HepG2 (cell line): ENCODE measurements at regions not wholly inside any gene's neighbourhood (a gene's known extent, or its start where the extent isn't known, plus 50 kb on each side); places are given as distances from the start of the nearest gene placed in this dataset.

Experiments
- ATAD3A ChIP-seq: sonication (generic); formaldehyde crosslinking; IDR thresholded peaks from 2 replicates; pipeline ENCODE4 v1.4.0; 2020; ENCODE audit warnings: missing genetic modification reagents
- ERF ChIP-seq: IDR thresholded peaks from 2 replicates; pipeline ENCODE4 v1.6.1; 2018; ENCODE audit warnings: missing biosample characterization, missing genetic modification reagents
- FOXA3 ChIP-seq: IDR thresholded peaks from 2 replicates; pipeline ENCODE4 v1.6.1; 2016; ENCODE audit warnings: missing genetic modification reagents, missing compliant biosample characterization
- POLR2A ChIP-seq, 2 experiments: IDR thresholded peaks; 2 replicates each; pipeline ENCODE4 v1.6.1; 2011; ENCODE audit warnings: low read depth in 2 of 2, low read length in 2 of 2, mild to moderate bottlenecking in 1 of 2, moderate library complexity in 1 of 2; ENCODE audit not compliant: insufficient read depth in 1 of 2
- SUZ12 ChIP-seq: fragments of 150-350 bp; IDR thresholded peaks from 2 replicates; pipeline ENCODE4 v1.6.1; 2014; ENCODE audit warnings: low read depth, low read length
- TAF1 ChIP-seq: sonication (generic); formaldehyde crosslinking; IDR thresholded peaks from 2 replicates; pipeline ENCODE4 v1.4.0; 2020; ENCODE audit warnings: missing genetic modification reagents
- TCF7 ChIP-seq: sonication (generic); IDR thresholded peaks from 2 replicates; pipeline ENCODE4 v1.6.1; 2016; ENCODE audit warnings: antibody characterized with exemption, low read depth
- ZBTB7A ChIP-seq: sonication (generic); formaldehyde crosslinking; IDR thresholded peaks from 2 replicates; pipeline ENCODE4 v1.8.0; 2022; ENCODE audit warnings: mild to moderate bottlenecking, missing genetic modification reagents
- ZSCAN29 ChIP-seq: sonication (generic); formaldehyde crosslinking; conservative IDR thresholded peaks from 2 replicates; pipeline ENCODE4 v1.4.0; 2020; ENCODE audit warnings: mild to moderate bottlenecking, missing genetic modification reagents
- TF ChIP-seq, protein P1 (sequence below): sonication (generic); formaldehyde crosslinking; IDR thresholded peaks from 2 replicates; pipeline ENCODE4 v1.4.0; 2020; ENCODE audit warnings: missing genetic modification reagents
- TF ChIP-seq, protein P2 (sequence below): sonication (generic); formaldehyde crosslinking; IDR thresholded peaks from 2 replicates; pipeline ENCODE4 v1.5.0; 2020; ENCODE audit warnings: mild to moderate bottlenecking, missing genetic modification reagents, moderate library complexity
- TF ChIP-seq, protein P3 (sequence below): IDR thresholded peaks from 2 replicates; pipeline ENCODE4 v1.6.1; 2016; ENCODE audit warnings: control low read depth
- TF ChIP-seq, protein P4 (sequence below): sonication (generic); formaldehyde crosslinking; IDR thresholded peaks from 2 replicates; pipeline ENCODE4 v1.4.0; 2020; ENCODE audit warnings: missing genetic modification reagents
- TF ChIP-seq, protein P5 (sequence below): sonication (generic); formaldehyde crosslinking; IDR thresholded peaks from 2 replicates; pipeline ENCODE4 v1.4.0; 2020; ENCODE audit warnings: missing genetic modification reagents

DNA sequence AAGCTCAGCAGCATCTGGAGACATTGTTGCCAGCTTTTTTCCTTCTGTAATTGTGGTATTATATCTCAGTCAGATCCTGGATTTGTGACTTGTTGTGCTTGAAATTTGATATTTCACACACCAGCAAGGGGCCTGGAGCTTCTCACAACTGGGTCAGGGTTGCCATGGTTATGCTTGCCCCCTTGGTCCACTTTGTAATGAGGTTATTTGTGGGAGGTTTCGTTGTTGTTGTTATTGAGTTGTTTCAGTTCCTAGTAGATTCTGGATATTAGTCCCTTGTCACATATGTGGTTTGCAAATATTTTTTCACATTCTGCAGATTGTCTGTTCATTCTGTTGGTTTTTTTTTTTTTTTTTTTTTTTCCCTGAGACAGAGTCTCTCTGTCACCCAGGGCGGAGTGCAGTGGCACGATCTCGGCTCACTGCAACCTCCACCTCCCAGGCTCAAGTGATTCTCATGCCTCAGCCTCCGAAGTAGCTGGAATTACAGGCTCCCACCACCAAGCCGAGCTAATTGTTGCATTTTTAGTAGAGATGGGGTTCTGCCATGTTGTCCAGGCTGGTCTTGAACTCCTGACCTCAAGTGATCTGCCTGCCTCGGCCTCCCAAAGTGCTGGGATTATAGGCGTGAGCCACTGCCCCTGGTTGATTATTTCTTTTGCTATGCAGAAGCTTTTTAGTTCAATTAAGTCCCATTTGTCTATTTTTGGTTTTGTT, 80.6 kb upstream of the ETV6 start:
- TF ChIP-seq, protein P1, sequence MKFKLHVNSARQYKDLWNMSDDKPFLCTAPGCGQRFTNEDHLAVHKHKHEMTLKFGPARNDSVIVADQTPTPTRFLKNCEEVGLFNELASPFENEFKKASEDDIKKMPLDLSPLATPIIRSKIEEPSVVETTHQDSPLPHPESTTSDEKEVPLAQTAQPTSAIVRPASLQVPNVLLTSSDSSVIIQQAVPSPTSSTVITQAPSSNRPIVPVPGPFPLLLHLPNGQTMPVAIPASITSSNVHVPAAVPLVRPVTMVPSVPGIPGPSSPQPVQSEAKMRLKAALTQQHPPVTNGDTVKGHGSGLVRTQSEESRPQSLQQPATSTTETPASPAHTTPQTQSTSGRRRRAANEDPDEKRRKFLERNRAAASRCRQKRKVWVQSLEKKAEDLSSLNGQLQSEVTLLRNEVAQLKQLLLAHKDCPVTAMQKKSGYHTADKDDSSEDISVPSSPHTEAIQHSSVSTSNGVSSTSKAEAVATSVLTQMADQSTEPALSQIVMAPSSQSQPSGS (CRISPR knock-in tag), result no peak
- no peak for TF ChIP-seq SUZ12
- TF ChIP-seq, protein P2, sequence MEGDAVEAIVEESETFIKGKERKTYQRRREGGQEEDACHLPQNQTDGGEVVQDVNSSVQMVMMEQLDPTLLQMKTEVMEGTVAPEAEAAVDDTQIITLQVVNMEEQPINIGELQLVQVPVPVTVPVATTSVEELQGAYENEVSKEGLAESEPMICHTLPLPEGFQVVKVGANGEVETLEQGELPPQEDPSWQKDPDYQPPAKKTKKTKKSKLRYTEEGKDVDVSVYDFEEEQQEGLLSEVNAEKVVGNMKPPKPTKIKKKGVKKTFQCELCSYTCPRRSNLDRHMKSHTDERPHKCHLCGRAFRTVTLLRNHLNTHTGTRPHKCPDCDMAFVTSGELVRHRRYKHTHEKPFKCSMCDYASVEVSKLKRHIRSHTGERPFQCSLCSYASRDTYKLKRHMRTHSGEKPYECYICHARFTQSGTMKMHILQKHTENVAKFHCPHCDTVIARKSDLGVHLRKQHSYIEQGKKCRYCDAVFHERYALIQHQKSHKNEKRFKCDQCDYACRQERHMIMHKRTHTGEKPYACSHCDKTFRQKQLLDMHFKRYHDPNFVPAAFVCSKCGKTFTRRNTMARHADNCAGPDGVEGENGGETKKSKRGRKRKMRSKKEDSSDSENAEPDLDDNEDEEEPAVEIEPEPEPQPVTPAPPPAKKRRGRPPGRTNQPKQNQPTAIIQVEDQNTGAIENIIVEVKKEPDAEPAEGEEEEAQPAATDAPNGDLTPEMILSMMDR (CRISPR knock-in tag), result no peak
- TF ChIP-seq TAF1, result no peak
- TF ChIP-seq, protein P3, sequence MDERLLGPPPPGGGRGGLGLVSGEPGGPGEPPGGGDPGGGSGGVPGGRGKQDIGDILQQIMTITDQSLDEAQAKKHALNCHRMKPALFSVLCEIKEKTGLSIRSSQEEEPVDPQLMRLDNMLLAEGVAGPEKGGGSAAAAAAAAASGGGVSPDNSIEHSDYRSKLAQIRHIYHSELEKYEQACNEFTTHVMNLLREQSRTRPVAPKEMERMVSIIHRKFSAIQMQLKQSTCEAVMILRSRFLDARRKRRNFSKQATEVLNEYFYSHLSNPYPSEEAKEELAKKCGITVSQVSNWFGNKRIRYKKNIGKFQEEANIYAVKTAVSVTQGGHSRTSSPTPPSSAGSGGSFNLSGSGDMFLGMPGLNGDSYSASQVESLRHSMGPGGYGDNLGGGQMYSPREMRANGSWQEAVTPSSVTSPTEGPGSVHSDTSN (CRISPR knock-in tag), result no peak
- TF ChIP-seq FOXA3 (CRISPR knock-in tag), result no peak
- no peak for TF ChIP-seq ATAD3A (CRISPR knock-in tag)
- no peak for TF ChIP-seq ZSCAN29
- no peak for TF ChIP-seq ZBTB7A
- TF ChIP-seq TCF7, result no peak
- TF ChIP-seq ERF, result no peak
- TF ChIP-seq, protein P4, sequence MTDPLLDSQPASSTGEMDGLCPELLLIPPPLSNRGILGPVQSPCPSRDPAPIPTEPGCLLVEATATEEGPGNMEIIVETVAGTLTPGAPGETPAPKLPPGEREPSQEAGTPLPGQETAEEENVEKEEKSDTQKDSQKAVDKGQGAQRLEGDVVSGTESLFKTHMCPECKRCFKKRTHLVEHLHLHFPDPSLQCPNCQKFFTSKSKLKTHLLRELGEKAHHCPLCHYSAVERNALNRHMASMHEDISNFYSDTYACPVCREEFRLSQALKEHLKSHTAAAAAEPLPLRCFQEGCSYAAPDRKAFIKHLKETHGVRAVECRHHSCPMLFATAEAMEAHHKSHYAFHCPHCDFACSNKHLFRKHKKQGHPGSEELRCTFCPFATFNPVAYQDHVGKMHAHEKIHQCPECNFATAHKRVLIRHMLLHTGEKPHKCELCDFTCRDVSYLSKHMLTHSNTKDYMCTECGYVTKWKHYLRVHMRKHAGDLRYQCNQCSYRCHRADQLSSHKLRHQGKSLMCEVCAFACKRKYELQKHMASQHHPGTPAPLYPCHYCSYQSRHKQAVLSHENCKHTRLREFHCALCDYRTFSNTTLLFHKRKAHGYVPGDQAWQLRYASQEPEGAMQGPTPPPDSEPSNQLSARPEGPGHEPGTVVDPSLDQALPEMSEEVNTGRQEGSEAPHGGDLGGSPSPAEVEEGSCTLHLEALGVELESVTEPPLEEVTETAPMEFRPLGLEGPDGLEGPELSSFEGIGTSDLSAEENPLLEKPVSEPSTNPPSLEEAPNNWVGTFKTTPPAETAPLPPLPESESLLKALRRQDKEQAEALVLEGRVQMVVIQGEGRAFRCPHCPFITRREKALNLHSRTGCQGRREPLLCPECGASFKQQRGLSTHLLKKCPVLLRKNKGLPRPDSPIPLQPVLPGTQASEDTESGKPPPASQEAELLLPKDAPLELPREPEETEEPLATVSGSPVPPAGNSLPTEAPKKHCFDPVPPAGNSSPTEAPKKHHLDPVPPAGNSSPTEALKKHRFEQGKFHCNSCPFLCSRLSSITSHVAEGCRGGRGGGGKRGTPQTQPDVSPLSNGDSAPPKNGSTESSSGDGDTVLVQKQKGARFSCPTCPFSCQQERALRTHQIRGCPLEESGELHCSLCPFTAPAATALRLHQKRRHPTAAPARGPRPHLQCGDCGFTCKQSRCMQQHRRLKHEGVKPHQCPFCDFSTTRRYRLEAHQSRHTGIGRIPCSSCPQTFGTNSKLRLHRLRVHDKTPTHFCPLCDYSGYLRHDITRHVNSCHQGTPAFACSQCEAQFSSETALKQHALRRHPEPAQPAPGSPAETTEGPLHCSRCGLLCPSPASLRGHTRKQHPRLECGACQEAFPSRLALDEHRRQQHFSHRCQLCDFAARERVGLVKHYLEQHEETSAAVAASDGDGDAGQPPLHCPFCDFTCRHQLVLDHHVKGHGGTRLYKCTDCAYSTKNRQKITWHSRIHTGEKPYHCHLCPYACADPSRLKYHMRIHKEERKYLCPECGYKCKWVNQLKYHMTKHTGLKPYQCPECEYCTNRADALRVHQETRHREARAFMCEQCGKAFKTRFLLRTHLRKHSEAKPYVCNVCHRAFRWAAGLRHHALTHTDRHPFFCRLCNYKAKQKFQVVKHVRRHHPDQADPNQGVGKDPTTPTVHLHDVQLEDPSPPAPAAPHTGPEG, result no peak
- TF ChIP-seq POLR2A (IDR thresholded peaks at IDR 0.05; ENCODE audit: insufficient read depth in 1 of 2, low read depth in 2 of 2, low read length in 2 of 2), result no peak
- TF ChIP-seq, protein P5, sequence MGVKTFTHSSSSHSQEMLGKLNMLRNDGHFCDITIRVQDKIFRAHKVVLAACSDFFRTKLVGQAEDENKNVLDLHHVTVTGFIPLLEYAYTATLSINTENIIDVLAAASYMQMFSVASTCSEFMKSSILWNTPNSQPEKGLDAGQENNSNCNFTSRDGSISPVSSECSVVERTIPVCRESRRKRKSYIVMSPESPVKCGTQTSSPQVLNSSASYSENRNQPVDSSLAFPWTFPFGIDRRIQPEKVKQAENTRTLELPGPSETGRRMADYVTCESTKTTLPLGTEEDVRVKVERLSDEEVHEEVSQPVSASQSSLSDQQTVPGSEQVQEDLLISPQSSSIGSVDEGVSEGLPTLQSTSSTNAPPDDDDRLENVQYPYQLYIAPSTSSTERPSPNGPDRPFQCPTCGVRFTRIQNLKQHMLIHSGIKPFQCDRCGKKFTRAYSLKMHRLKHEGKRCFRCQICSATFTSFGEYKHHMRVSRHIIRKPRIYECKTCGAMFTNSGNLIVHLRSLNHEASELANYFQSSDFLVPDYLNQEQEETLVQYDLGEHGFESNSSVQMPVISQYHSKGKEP (CRISPR knock-in tag), result no peak
